Body of pancreas (tissue), 4 donors: ENCODE measurements at regions not wholly inside any gene's neighbourhood (a gene's known extent, or its start where the extent isn't known, plus 50 kb on each side); places are given as distances from the start of the nearest gene placed in this dataset.

Source experiments
- ATAC-seq: fragments of 150-250 bp; one replicate; pipeline ENCODE4 v1.9.1; 2016
- DNase-seq, 4 donors: peaks; one replicate each; pipeline ENCODE4 v3.0.0-alpha.2; 2019
- H3K27ac ChIP-seq, 4 donors: fragments of 200-600 bp; sonication (generic); 1 replicate in 3 of 4; 2 replicates in 1 of 4; pipeline versions ENCODE4 v1.5.1 to v1.6.1; 2016 to 2019; ENCODE audit warnings: mild to moderate bottlenecking in 1 of 4, mixed read lengths in 1 of 4, moderate library complexity in 1 of 4
- H3K27me3 ChIP-seq, 2 donors: fragments of 200-600 bp; sonication (generic); one replicate each; pipeline ENCODE4 v1.6.0; 2016; ENCODE audit warnings: mild to moderate bottlenecking in 1 of 2
- H3K36me3 ChIP-seq, 2 donors: fragments of 200-600 bp; sonication (generic); replicated peaks in 1 of 2; 2 replicates each; pipeline ENCODE4 v1.5.1; 2016; ENCODE audit warnings: low read depth in 2 of 2; ENCODE audit not compliant: insufficient read depth in 1 of 2
- H3K4me1 ChIP-seq: fragments of 200-600 bp; sonication (generic); one replicate; pipeline ENCODE4 v1.6.0; 2016
- H3K4me3 ChIP-seq, 2 donors: fragments of 200-600 bp; sonication (generic); 1 replicate in 1 of 2; 2 replicates in 1 of 2; pipeline ENCODE4 v1.5.1; 2016 to 2019
- H3K9me3 ChIP-seq, 3 donors: fragments of 200-600 bp; sonication (generic); 1 replicate in 2 of 3; 2 replicates in 1 of 3; pipeline ENCODE4 v1.5.1; 2016
- CTCF ChIP-seq, 7 experiments: fragments of 450-650 bp in 4 of 7; fragments of 200-600 bp in 3 of 7; sonication (generic) in 3 of 7; IDR thresholded peaks; one replicate each; pipeline ENCODE4 v1.5.1; 2016 to 2019; ENCODE audit warnings: antibody characterized with exemption in 7 of 7
- POLR2A ChIP-seq, 3 donors: fragments of 450-650 bp; IDR thresholded peaks; one replicate each; pipeline ENCODE4 v1.6.1; 2016; ENCODE audit warnings: antibody characterized with exemption in 3 of 3, mild to moderate bottlenecking in 2 of 3
- WGBS, 2 donors: methylation state at CpG; one replicate each; pipeline ENCODE4 v1.1.5; 2017; 5-methylcytosine and 5-hydroxymethylcytosine counted together
- intact Hi-C: fragments of 100-400 bp; cut with DNase I; formaldehyde crosslinking; loops from one replicate; pipeline ENCODE4 v1.15.1; 2023

DNA sequence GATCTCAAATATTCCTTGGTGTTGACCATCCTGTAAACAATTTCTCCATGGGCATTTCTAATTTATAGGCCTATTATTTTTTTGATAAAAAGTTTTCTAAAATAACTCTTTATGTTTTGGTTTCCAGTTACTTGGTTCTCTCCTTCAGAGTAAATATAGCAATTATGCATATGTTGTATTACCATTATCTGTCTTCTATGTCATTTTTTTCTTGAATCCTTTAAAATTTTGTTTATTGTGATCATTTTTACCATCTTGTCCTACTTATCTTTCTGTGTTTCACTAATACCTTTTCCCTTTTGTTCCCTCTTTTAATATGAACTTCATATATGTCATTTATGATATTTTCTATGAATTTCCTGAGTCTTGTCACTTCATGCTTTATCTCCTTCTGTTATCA, 341.1 kb downstream of the PDCD6IP start:
- ATAC-seq = no peak
- DNase-seq = no peak
- Histone ChIP-seq H3K27me3 (no peaks in the 10 kb centered on the region), H3K4me3 (no peak overlapping the region), H3K36me3 (no peaks in the 10 kb centered on the region), H3K27ac (no peak overlapping the region), H3K9me3 (no peaks in the 10 kb centered on the region), H3K4me1 (no peaks in the 10 kb centered on the region)
- intact Hi-C loops = no loop called here
- TF ChIP-seq POLR2A (IDR thresholded peaks at IDR 0.05) (no peak), CTCF (IDR thresholded peaks at IDR 0.05) (no peak)

GRCh38 chr3:34140616-34141015, 342.2 kb downstream of the PDCD6IP start:
- DNase-seq = no peak
- H3K36me3 ChIP-seq = no peaks in the 10 kb centered on the region
- no peak for TF ChIP-seq POLR2A (IDR thresholded peaks at IDR 0.05)
- TF ChIP-seq CTCF (IDR thresholded peaks at IDR 0.05) = no peak
- intact Hi-C loops = no loop called here
- no peaks in the 10 kb centered on the region for H3K9me3 ChIP-seq
- H3K4me3 ChIP-seq = no peak overlapping the region
- no peaks in the 10 kb centered on the region for H3K27me3 ChIP-seq
- H3K27ac ChIP-seq = no peak overlapping the region
- no peak for ATAC-seq
- H3K4me1 ChIP-seq = no peaks in the 10 kb centered on the region
- 62 to 67% methylated on average over 1 of the region's 1 CpG for WGBS, 2 donors

DNA sequence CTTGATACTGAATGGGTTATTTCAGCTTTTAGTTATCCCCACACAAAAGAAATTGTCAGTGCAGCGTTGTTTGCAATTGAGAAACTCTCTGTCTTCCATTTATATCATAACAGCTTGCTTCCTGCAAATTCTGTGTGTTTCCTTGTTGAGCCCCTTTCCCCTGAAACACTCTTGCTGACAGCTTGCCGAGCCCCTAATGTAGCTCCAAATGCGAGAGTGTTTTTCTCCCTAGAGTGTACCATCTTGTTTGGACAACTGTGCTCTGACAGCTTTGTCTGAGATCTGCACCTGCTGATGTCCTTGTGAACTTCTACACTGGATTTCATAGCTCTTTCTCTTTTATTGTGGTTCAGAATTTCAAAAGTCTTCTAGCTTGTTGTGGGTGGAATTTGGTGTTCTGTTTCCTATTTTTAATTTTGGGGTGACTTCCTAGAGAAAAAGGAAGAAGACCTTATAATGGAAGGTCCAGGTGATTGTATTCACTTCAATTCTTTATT, 343.5 kb downstream of the PDCD6IP start:
- DNase-seq (no peak), ATAC-seq (no peak)
- Histone ChIP-seq H3K27me3 (no peaks in the 10 kb centered on the region), H3K4me1 (no peaks in the 10 kb centered on the region), H3K4me3 (no peak overlapping the region), H3K9me3 (no peaks in the 10 kb centered on the region), H3K27ac (no peak overlapping the region), H3K36me3 (no peaks in the 10 kb centered on the region)
- TF ChIP-seq POLR2A (IDR thresholded peaks at IDR 0.05) (no peak), CTCF (IDR thresholded peaks at IDR 0.05) (no peak)
- intact Hi-C loops = no loop called here
- WGBS, 2 donors = 54 to 55% methylated on average over 3 of the region's 3 CpGs

- H3K27ac ChIP-seq = no peak overlapping the region
- no peak for ATAC-seq
- TF ChIP-seq POLR2A (IDR thresholded peaks at IDR 0.05) = no peak
- no peak for DNase-seq
- H3K9me3 ChIP-seq = no peaks in the 10 kb centered on the region
- H3K4me3 ChIP-seq = no peak overlapping the region
- 13 to 15% methylated on average over 3 of the region's 3 CpGs for WGBS, 2 donors
- intact Hi-C loops = no loop called here
- no peaks in the 10 kb centered on the region for H3K4me1 ChIP-seq
- H3K27me3 ChIP-seq = no peaks in the 10 kb centered on the region
- no peaks in the 10 kb centered on the region for H3K36me3 ChIP-seq
Observed at GRCh38 chr3:34145796-34146195, 347.4 kb downstream of the PDCD6IP start.

DNA sequence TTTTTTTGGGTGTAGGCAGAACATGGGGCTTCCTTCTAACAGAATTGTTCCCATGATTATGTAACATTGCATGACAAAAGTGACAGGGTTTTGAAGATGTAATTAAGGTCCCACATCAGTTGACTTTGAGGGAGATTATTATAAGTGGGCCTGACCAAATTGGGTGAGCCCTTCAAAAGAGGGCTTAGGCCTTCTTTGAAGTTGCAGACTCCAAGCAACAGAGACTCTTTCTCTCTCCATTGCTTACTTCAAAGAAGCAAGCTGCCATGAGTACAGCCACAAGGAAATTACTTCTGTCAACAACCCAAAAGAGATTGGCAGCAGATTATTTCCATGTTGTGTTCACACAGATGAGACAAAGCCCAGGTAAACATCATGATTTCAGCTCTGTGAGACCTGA, 348.2 kb downstream of the PDCD6IP start:
- no peak for TF ChIP-seq POLR2A (IDR thresholded peaks at IDR 0.05)
- no peak for TF ChIP-seq CTCF (IDR thresholded peaks at IDR 0.05)
- Histone ChIP-seq H3K9me3 (no peaks in the 10 kb centered on the region), H3K27ac (no peak overlapping the region), H3K27me3 (no peaks in the 10 kb centered on the region), H3K4me1 (no peaks in the 10 kb centered on the region), H3K4me3 (no peak overlapping the region), H3K36me3 (no peaks in the 10 kb centered on the region)
- intact Hi-C loops = no loop called here
- DNase-seq = no peak
- no peak for ATAC-seq
